Neural crest cell (in vitro differentiated cells): ENCODE measurements at regions not wholly inside any gene's neighbourhood (a gene's known extent, or its start where the extent isn't known, plus 50 kb on each side); places are given as distances from the start of the nearest gene placed in this dataset.

Experiments
- DNase-seq: peaks from one replicate; pipeline ENCODE4 v3.0.0; 2021; ENCODE audit warnings: low read depth, mixed read lengths, low spot score
- H3K27ac Mint-ChIP-seq: one replicate; pipeline ENCODE4 v1.8.0; 2021; ENCODE audit warnings: mild to moderate bottlenecking, mixed read lengths; ENCODE audit not compliant: unreplicated experiment
- H3K27me3 Mint-ChIP-seq: 2 replicates; pipeline ENCODE4 v1.8.0; 2021; ENCODE audit warnings: low read depth, mild to moderate bottlenecking, mixed read lengths
- H3K36me3 Mint-ChIP-seq: 2 replicates; pipeline ENCODE4 v1.8.0; 2021; ENCODE audit warnings: low read depth, mild to moderate bottlenecking, mixed read lengths
- H3K4me1 Mint-ChIP-seq: 2 replicates; pipeline ENCODE4 v1.8.0; 2021; ENCODE audit warnings: mixed read lengths
- H3K4me3 Mint-ChIP-seq: one replicate; pipeline ENCODE4 v1.8.0; 2021; ENCODE audit warnings: mild to moderate bottlenecking, mixed read lengths
- H3K9me3 Mint-ChIP-seq: 2 replicates; pipeline ENCODE4 v1.8.0; 2021; ENCODE audit warnings: mixed read lengths
- TF ChIP-seq, protein P1 (sequence below): fragments of 200-600 bp; sonication (generic); conservative IDR thresholded peaks from 2 replicates; pipeline ENCODE4 v1.5.0; 2021; ENCODE audit warnings: antibody characterized with exemption, mild to moderate bottlenecking

DNA sequence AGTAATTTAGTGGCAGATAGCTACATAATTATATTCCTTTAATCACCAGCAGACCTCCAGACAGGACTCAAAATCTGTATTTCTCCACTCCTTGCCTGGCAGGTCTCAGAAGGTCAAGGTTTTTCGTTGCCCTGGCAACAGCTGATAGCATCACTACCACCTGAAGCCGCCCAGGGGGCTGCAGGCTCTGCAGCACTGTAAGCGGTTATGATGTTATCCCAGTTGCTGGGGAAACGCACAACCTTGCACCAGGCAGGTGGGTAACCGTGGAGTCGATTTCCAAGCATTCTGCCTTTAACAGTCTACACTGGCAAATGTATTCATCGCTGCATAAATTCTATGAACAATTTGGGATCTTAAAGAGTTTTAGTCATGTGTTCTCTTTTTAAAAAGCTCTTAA, 756.3 kb downstream of the NTRK3 start:
- no peak for DNase-seq
- TF ChIP-seq, protein P1, sequence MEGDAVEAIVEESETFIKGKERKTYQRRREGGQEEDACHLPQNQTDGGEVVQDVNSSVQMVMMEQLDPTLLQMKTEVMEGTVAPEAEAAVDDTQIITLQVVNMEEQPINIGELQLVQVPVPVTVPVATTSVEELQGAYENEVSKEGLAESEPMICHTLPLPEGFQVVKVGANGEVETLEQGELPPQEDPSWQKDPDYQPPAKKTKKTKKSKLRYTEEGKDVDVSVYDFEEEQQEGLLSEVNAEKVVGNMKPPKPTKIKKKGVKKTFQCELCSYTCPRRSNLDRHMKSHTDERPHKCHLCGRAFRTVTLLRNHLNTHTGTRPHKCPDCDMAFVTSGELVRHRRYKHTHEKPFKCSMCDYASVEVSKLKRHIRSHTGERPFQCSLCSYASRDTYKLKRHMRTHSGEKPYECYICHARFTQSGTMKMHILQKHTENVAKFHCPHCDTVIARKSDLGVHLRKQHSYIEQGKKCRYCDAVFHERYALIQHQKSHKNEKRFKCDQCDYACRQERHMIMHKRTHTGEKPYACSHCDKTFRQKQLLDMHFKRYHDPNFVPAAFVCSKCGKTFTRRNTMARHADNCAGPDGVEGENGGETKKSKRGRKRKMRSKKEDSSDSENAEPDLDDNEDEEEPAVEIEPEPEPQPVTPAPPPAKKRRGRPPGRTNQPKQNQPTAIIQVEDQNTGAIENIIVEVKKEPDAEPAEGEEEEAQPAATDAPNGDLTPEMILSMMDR: no peak
- H3K4me3 Mint-ChIP-seq: no peak overlapping the region
- H3K4me1 Mint-ChIP-seq: no peaks in the 10 kb centered on the region
- H3K27me3 Mint-ChIP-seq: no peaks in the 10 kb centered on the region
- peaks cover 2% of the 10 kb centered on the region for H3K9me3 Mint-ChIP-seq
- H3K27ac Mint-ChIP-seq: no peak overlapping the region
- H3K36me3 Mint-ChIP-seq: no peaks in the 10 kb centered on the region

DNA sequence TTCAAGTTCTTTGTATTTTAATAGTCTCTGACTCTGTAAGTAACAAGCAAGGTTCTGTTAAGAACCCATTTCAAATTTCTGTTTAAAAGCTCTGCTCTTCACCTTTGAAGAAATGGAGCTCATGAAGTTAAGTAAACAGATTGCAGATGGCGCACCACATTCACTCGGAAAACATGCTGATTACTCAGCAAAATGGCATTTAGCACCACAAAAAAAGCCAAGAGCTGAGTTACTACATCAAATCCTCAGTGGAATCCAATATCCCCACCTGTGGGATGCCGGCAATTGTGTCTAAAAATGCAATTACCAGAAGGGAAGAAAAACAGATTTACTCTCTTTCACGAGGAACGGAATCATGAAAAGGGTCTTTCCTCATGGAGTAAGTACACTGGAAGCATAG, 758.0 kb downstream of the NTRK3 start:
- Mint-ChIP-seq H3K36me3 (no peaks in the 10 kb centered on the region), H3K9me3 (peaks cover 6% of the 10 kb centered on the region), H3K4me1 (no peaks in the 10 kb centered on the region), H3K27me3 (no peaks in the 10 kb centered on the region), H3K4me3 (no peak overlapping the region), H3K27ac (no peak overlapping the region)
- TF ChIP-seq, protein P1: no peak
- DNase-seq: no peak

DNA sequence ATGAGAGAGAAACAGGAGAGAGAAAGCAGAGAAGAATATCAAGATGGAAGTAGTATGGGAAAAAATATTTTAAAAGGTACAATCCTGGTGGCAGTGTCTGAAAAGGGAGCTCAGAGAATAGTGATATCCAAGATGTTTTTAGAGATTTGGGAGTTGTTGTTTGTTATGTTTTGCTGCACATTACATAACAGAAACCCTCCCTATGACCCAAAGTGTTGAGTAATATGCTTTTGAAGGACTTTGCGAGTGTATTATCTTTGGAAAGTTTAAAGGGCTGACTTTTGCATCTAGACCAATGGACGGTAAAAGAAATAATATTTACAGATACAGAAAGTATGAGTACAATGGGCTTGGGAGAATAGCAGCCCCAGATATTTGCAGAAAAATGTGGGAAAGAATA, 759.7 kb downstream of the NTRK3 start:
- Mint-ChIP-seq H3K4me3 (no peak overlapping the region), H3K27ac (no peak overlapping the region), H3K27me3 (no peaks in the 10 kb centered on the region), H3K9me3 (peaks cover 6% of the 10 kb centered on the region), H3K4me1 (no peaks in the 10 kb centered on the region), H3K36me3 (no peaks in the 10 kb centered on the region)
- TF ChIP-seq, protein P1: no peak
- DNase-seq: no peak

DNA sequence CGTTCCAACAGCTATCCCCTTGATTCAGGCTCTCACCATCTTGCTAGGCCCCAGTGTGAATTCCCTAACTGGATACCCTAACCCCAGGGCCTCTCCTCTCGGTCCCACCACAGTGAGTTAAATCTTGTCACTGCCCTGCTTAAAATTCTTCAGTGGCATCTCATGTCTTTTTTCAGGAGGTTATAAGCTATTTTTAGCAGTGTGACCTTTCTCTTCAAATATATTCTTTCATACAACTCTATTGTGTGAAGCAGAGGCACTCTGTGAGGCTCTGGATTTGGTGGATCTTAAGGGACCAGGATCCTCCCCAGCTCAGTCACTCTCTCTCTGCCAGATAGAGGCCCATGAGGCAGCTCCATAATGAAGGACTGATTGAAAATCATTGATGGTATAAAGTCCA, 760.4 kb downstream of the NTRK3 start:
- H3K9me3 Mint-ChIP-seq: peaks cover 6% of the 10 kb centered on the region
- H3K4me1 Mint-ChIP-seq: no peaks in the 10 kb centered on the region
- no peaks in the 10 kb centered on the region for H3K36me3 Mint-ChIP-seq
- TF ChIP-seq, protein P1: no peak
- no peak overlapping the region for H3K4me3 Mint-ChIP-seq
- no peaks in the 10 kb centered on the region for H3K27me3 Mint-ChIP-seq
- no peak for DNase-seq
- H3K27ac Mint-ChIP-seq: no peak overlapping the region

DNA sequence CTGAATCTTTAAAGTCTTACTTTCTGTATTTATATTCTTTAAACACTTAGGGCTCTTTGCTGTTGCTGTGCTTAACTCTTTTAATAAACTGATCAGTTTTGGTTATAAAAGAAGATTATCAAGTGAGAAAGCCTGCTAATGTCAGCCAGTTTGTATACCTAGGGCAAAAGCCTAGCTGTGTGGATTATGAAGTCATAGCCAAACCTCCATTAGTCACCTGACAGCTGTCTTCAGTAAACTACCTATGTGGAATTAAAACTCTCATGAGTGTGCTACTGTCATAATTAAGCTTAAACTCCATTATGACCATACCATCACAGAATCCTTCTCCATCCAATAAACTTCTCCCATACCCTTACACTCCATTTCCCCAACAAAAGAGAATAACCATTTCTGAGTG, 762.7 kb downstream of the NTRK3 start:
- Mint-ChIP-seq H3K36me3 (no peaks in the 10 kb centered on the region), H3K27ac (no peak overlapping the region), H3K4me1 (peaks cover 8% of the 10 kb centered on the region), H3K9me3 (peaks cover 6% of the 10 kb centered on the region), H3K4me3 (no peak overlapping the region), H3K27me3 (no peaks in the 10 kb centered on the region)
- TF ChIP-seq, protein P1: no peak
- no peak for DNase-seq

DNA sequence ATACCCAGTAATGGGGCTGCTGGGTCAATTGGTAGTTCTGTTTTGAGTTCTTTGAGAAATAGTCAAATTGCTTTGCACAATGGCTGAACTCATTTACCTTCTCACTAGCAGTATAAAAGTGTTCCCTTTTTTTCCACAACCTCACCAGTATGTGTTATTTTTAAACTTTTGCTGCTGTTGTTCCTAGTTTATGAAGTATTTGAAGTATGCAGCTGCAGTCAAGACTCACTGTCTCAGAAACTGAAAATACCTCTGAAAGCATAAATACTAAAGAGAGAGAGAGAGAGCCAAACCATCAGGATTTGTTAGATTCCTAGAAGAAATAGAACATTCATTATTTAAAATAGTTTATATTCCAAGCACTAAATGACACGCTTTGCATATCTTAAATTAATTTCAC, 764.2 kb downstream of the NTRK3 start:
- peaks cover 8% of the 10 kb centered on the region for H3K4me1 Mint-ChIP-seq
- TF ChIP-seq, protein P1: no peak

More for the DNA sequence above, 764.2 kb downstream of the NTRK3 start:
- no peak for DNase-seq
- H3K9me3 Mint-ChIP-seq: peaks cover 6% of the 10 kb centered on the region
- no peak overlapping the region for H3K27ac Mint-ChIP-seq
- H3K36me3 Mint-ChIP-seq: no peaks in the 10 kb centered on the region
- no peaks in the 10 kb centered on the region for H3K27me3 Mint-ChIP-seq
- H3K4me3 Mint-ChIP-seq: no peak overlapping the region
